ENCODE measurements at regions not wholly inside any gene's neighbourhood (a gene's known extent, or its start where the extent isn't known, plus 50 kb on each side); places are given as distances from the start of the nearest gene placed in this dataset.

DNA sequence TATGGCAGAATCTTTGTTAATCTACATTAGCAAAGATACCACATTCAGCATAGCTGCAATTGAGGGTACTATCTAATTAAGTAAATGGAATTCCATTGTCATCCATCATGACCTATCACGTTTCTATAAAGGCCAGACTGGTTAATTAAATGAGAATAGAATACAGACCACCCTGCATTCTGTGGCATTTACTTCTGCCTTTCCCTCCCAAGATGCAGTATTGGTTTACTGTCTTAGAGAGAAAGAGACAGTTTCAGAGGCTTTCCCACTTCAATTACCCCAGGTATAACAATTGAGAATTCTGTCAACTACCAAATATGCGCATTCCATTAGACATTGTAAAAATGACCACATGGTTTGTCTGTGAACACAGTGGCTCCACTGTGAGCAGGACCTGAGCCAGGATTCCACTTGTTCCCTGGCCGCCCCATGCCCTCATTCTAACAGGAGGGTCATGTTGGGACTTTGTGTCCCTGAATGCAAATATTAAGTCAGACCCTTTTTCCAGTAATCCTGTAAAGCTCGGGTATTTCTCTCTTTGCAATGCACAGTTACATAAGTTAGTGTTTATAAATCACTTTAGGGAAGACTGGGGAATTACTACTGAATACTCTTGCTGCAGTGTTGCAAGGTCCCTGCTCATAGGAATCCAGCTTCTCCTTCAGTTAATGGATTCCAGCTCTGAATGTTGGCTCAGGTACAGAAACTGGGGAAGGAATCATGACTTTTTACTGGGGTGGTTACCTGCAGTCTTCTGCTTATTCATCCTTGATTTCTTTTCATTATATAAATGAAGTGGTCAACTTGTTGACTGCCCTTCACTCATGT lies 261.0 kb downstream of the PDGFC start:
- DNase-seq: no peak

DNA sequence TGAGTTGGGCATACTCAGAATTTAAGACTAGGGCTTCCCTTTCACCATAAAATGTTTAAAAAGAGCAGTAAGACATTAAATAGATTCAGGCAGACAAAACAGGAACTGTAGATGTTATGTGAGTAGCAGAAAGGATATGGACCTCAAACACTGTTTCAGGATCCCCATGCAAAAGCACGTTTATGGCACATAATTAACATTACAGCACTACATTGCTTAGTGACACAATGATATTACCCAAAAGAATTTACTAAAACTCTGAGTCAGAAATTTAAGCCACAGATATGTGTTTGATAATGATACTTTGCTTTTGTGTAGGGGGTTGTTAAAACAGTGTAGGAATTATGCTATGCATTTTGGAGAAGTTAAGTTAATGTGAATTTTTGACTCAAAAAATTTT lies 266.3 kb downstream of the PDGFC start:
- no peak for DNase-seq

DNA sequence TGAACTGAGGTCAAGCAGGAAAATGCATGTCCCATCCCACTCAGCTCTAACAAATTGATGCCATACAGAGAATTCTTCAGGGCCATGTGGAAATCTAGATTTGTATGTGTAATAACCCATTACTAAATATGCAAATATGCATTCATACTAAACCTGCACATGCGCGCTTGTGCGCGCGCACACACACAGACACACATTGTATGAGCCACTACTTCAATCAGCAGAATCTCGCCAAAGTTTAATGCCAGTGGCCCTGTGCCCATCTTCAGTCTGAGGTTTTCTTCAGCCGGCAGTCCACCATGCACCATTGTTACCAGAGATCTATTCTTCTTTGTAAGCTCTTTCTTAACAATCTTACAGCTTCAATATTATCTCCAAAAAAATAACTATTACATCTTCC lies 276.4 kb downstream of the PDGFC start:
- DNase-seq: no peak

DNA sequence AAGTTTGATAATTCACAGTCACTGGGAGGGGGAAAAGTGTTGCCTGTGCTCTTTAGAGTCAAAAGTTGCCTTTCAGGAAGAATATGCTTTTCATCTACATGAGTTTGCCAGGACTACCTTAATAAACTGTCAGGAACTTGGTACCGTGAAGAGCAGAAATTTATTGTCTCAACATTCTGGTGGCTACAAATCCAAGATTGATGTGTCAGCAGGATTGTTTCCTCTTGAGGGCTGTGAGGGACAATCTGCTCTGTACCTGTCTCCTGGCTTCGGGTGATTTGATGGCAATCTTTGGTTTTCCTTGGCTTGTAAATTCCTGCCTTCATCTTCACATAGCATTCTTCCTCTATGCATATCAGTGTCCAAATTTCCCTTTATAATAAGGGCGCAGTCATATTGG lies 277.2 kb downstream of the PDGFC start:
- no peak for DNase-seq

DNA sequence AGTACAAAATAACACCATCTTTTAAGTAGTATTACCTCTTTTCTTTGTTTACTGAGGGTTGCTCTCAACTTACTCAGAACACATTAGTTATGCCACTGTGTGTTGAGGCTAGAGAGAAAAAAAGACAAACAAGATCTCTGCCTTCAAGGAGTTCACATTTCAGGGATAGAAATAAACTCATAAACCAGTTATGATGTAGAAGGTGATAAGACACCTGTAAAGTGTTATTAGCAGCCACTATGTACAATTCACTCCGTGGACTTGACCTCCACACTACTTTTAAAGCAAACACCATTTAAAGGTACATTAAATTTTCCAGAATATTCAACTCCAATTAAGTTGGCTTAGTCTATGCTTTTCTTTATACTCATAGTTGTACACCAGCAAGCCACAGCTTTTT lies 278.0 kb downstream of the PDGFC start:
- DNase-seq: no peak

DNA sequence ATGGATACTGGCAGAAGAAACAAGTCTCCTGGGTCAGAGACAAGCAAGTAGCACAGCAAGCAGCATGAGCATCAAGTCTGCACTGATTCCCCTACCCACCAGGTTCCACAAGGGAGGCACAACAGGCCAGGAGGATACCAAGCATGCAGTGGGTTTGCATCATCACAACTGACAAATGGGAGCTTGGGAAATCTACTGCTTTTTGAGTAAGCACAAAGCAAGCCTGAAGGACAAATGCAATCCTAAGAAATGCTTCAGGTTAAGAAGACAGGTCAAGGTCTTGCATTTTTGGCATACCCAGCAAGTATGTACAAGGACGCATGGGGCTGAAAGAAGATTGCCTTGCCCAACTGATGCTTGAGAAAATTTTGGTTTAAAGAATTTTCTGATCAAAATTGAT lies 279.6 kb downstream of the PDGFC start:
- DNase-seq: no peak

DNA sequence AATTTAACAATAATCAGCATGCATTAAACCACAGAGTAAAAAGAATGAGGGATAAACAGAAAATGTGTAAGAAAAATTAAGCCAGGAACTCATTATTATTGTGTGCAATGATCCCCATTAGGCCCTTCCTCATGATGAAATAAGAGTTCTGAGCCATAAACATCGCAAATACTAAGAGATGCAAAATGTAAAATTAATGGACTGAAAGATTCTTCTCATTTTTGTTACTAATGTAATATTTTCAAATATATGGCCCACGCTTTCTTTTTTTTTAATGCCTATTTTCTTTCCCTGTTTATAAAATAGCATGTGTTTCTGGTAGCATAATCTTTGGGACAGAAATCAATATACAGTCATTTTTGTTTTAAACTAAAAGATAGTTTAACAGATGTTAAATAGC lies 281.0 kb downstream of the PDGFC start:
- DNase-seq: no peak

DNA sequence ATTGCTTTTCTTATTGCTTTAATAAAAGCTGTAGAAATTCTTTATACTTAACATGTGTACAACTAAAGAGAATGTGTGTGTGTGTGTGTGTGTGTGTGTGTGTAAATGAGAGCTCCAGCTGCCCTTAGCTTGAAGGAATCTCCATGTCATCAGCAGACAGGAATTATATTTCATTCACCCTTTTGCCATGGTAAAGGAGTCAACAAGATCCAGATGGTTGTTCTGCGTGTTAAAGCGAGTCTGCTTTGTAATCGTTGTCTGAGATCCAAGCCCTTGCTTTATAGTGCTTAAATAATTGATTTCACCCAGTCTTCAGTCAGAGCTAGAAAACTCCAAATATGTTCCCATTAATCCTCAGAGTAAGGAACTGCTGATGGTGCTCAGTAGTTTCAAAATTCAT lies 285.5 kb downstream of the PDGFC start:
- DNase-seq: no peak

DNA sequence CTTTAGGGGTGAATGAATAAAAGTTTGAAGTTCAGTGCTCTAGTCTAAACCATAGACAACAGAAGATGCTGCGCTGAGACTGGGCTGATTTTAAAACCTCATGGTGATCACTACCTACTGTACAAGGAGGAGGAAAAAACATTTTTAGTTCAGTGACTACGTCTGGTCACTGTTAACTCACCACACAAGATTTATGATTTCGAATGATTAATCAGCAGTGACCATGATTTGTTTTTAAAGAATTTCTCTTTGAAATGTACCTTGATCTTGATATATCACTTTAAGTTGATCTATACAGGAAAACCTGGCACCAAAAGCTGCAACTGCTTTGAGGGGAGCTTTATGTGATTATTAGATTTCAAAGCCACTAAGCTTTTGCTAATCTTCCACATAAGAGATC lies 286.3 kb downstream of the PDGFC start:
- DNase-seq: no peak

DNA sequence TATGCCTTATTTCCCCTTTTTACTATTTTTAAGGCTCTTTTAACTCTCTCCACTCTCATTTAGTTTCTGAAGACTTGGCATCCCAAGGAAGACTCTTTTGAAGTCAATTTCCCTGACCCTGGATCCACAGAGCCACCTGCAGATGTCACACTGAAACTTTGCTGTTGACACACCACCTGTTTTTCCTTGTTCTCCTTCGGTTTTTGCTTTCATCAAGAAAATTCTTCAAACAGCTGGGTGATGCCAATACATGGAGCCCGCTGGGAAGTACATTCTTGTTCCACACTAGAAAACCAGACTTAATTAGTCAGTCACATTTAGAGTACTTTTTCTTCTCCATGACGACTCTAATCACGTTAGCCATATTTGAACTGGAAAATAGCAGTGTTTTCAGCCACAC lies 293.9 kb downstream of the PDGFC start:
- DNase-seq: no peak

DNA sequence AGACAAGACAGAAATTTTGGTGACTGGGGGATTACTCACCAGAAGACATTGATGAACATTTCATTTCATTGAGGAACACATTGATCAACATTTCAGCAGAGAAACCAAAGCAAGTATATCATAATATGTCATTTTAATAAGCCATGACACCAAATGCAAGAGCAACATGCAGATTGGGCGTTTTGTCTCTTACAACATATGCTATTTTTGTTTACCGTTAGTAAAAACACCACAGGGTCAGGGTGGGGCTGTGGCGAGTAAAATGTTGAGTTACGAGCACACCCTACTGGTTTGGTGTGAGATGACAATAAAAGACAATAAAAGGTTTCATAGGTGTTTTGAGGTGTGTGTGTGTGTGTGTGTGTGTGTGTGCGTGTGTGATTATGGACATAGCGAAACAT lies 294.5 kb downstream of the PDGFC start:
- no peak for DNase-seq

DNA sequence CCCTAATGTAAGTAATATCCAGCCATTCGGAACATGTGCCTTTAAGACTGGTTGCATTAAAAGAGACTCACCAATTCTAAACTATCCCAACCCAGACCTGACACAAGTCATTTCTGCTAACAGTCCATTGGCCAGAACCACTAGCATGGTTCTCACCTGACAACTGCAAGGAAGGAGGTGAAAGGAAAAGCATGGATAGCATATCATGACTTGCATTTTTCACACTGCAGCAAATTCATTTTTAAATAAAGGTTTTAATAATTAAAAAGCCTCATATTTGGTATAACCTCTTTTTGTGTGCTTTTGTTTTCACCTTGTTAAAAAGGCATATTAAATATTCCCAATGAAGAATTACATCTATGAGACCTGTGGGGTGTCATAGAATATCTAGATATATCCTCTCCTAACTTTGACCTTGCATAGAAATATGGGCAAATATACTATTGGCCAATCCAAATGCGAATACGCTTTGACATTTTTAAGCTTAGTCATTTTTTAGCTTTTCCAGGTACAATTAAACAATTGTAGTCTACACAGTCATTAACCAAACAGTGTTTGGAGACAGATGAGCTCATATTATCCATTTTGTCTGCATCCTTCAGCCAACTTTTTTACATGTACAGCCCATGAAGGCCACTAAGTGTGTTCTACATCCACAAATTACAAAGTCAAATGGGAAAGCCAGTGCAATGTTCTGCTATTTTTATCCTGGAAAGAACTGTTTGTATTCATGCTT lies 295.3 kb downstream of the PDGFC start:
- DNase-seq: no peak

DNA sequence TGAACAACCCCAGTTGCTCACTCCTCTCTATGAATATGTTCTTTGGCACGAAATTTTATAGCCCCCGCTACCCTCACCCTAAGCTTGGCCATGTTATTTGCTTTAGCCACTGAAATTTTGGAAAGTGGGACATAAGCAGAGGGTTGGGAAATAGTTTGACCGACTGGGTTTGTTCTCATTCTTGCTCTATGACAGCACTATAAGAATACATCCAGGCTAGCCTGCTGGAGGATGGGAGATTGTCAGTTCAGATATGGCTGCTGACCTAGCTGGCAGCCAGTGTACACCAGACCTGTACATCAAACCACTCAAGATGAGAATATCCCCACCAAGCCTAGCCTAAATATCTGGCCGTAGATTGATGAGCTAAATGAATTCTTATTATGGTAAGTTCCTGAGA lies 298.1 kb downstream of the PDGFC start:
- no peak for DNase-seq

DNA sequence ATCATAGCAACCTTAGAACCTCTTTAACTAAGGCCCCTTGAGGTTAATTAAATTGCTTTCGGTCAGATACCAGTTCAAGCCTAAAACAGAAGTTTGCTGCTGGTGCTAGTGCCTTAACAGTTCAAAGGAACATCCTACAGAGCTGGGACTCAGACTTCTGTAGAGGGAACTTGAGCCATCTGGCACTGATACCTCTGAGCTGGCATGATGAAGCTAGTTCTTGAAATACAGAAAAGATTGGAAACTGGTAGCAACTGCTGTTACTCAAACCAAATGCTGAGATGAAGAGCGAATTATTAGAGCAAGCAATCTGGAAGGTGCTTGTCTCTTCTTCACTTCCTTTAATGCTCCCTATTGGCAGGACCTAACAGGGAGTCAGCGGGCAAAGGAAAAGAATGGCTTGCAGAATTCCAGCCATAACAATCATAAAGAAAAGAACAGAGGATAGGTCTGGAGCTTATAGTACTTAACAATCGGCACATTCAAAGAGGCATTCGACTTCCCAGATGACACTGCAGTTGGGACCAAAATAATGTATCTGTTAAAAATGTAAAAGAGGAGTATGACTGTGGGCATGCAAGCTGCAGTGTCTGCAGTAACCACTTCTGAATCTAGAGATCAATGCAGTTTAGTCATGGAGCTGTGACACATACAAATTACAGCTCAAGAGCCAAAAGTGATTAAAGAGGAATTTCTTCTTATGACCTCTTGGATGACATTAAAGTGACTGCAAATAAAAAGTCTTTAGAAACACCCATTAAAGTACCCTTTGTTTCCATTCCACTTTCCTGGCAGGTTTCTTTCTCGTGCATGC lies 298.9 kb downstream of the PDGFC start:
- DNase-seq: no peak

DNA sequence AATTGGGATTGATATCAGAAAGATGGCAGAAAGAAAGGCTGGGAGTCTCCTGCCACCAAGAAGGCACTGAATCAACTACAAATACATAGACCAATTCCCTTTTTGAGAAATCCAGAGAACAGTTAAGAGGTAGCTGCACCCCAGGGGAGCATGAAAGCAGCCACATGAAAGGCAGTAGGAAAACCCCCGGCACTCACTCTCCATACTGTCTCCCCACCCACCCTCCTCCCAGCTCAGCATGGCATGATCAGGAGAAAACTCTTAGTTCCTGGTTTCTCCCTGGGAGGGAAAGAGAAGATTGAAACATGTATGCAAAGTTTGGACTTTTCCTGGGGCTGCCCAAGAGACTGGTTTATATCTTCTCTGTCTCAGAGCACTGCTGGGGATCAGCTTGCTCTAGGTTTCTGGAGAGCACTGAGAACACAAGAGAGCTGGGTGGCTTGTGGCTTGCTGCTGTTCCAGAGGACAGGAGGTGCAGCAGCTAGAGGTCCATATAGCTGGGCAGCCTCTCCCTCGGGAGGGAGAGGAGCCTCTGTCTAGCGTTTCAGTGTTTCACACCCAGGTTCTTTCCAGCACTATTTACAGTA lies 305.7 kb downstream of the PDGFC start:
- DNase-seq: no peak

DNA sequence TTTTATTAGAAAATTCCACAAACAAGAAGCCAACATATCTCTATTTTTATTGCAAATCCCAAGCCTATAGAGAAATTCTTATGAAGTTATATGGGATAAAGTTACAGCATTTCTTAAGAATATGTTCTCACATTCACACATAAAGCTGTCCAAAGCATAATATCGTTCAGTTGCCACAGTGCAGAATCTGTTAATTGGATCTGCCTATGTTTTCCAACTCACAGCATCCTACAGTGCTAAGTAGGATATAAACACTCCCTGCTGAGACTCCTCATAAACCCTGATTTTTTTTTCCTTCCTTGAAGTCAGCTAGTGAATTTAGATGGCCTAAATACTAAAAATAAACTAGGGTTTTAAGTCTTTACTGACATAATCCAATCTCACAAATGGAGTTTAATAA lies 307.9 kb downstream of the PDGFC start:
- DNase-seq: no peak

DNA sequence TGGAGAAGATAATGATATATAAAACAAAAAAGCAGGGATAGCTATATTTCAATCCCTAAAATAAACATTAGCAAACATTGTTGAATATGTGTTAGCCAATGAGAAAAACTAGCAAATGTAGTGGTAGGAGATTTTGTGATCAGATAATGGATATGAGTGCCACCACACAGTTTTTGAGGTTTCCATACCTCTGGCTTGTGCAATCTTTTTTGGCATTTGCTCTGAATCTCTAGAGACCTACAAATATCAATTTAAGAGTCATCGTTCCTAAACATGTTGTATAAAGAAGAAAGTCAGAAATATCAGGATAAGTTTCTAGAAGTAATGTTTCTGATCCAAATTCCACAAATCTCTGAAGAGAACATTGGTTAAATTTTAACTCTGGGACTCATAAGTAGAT lies 308.7 kb downstream of the PDGFC start:
- DNase-seq: no peak

DNA sequence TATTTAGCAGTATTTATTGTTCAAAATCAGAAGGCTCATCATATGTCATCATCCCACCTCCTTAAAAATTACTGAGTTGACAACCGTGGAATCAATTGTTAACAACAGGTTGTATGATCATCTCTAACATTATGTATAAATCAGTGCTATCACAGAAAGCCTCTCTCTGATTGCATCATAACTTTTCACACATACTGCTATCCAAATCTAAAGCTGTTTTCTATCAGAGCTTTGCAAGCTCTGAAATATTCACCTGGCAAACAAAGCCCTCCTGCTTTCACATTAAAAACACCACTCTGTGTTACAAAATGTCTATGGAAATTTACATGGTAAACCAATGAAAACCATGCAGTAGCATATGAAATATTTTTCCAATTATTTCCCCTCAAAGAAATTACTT lies 310.0 kb downstream of the PDGFC start:
- no peak for DNase-seq

DNA sequence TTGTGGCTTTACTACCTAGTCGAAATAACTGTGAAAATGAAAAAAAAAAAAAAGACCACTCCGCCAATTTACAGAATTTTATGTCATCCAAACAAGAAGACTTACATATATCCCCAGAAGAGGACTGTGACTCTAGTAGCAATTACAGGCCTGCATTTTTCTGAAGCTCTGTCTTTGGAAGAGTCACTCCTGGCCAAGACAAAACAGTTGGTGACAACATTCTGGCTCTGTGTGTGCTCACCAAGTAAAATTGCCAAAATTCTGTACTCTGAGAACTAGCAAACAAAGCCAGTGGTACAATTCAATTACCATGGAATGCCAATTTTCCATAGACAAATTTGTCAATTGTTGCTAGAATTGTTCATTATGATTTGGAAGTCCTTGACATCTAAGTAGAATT lies 311.1 kb downstream of the PDGFC start:
- no peak for DNase-seq

DNA sequence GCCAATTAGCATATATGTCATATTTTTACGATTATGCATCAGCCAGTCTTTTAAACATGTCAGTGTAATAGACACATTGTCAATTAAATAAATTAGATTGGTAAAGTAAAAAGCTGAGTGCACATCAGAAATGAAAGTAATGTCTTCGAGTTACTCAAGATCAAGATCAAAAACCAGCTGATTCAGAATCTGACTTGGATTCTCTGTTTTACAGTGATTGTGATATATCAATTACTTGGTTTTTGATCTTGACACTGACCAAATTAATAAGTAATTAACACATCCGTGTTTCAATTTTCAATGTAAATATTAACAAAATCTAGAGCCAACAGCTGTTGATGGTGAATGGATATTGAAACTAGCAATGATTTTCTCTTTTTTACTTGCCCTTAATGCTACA lies 311.6 kb downstream of the PDGFC start:
- DNase-seq: no peak

DNA sequence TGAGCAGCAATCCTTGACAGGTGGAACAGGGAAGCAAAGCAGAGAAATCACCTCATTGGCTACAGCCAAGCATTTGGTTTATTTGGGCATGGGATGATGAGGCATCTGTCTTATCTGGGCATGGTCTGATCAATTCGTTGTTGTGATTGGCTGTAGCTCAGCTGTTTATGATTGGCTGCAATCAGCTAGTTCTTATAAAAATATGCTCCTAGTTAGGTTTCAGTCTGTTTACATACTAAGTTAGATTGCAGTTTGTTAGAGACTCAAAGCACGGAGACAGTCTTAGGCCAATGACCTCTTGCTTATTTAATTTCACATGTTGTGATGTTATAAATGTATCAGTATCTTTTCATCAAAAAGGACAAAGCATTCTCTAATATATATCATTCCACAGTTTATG lies 312.0 kb downstream of the PDGFC start:
- no peak for DNase-seq

DNA sequence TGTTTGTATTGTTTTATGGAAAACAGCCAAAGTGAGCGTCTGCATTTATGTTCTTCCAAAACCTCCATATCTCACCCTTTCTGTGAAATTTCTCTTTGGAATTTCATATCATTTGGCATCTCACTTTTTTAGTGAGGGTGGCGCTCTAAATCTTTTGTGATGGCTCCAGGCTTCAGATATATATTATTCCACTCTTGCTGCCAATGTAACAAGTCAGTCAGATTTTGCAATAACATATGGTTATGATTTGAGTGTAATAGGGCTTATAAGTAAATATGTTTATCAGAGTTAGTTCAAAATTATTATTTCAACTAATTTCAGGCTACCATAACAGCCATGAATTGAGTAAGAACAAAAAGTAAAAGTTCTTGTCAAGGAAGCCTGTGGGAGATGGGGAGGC lies 314.7 kb downstream of the PDGFC start:
- no peak for DNase-seq

DNA sequence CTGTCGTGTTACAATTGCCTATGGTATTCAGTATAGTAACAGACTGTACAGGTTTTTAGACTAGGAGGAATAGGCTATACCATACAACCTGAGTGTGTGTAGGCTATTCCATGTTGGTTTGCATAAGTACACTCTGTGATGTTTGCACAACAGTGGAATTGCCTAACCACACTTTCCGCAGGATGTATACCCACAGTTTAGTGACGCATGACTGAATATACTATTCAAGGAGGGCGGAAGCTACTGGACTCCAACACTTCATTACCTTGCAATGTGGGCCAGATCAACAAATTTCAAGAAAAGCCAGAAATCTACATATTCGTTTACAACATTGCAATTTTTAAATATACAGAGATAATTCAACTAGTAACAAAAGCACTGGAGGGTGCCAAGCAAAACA lies 317.2 kb downstream of the PDGFC start:
- DNase-seq: no peak

Data from T-helper 1 cell (primary cell).